ENCODE measurements at regions not wholly inside any gene's neighbourhood (a gene's known extent, or its start where the extent isn't known, plus 50 kb on each side); places are given as distances from the start of the nearest gene placed in this dataset.

- no CpG with 5 or more reads among the region's 11 CpGs for WGBS (ENCODE audit: insufficient coverage, insufficient read length)
- no peaks in the 10 kb centered on the region for H3K9me3 ChIP-seq (ENCODE audit: control insufficient read depth, insufficient read depth, low read length)
Observed at GRCh38 chrX:809081-809480, 178.5 kb downstream of the SHOX start.

GRCh38 chrX:806586-806985 is 176.0 kb downstream of the SHOX start:
- H3K27me3 ChIP-seq (ENCODE audit: control insufficient read depth, insufficient read depth, low read length) = no peaks in the 10 kb centered on the region; the same call in 1 of the 2 replicates
- H3K4me1 ChIP-seq (ENCODE audit: control insufficient read depth, insufficient read depth, low read length) = 0 out of 2 replicates have a peak, but pooled peaks cover 2% of the 10 kb centered on the region
- no peak overlapping the region for H3K27ac ChIP-seq (ENCODE audit: low read length)
- DNase-seq (ENCODE audit: low read depth, low spot score) = no peak
- H3K9me3 ChIP-seq (ENCODE audit: control insufficient read depth, insufficient read depth, low read length) = no peaks in the 10 kb centered on the region
- no peak overlapping the region for H3K4me3 ChIP-seq (ENCODE audit: low read length)
- no peaks in the 10 kb centered on the region for H3K36me3 ChIP-seq (ENCODE audit: control insufficient read depth, insufficient read depth, low read length)
- no CpG with 5 or more reads among the region's 8 CpGs for WGBS (ENCODE audit: insufficient coverage, insufficient read length)

More at GRCh38 chrX:809081-809480, 178.5 kb downstream of the SHOX start:
- DNase-seq (ENCODE audit: low read depth, low spot score) = no peak
- no peaks in the 10 kb centered on the region for H3K27me3 ChIP-seq (ENCODE audit: control insufficient read depth, insufficient read depth, low read length)
- H3K4me1 ChIP-seq (ENCODE audit: control insufficient read depth, insufficient read depth, low read length) = 0 out of 2 replicates have a peak, but pooled peaks cover 2% of the 10 kb centered on the region
- H3K4me3 ChIP-seq (ENCODE audit: low read length) = no peak overlapping the region
- H3K27ac ChIP-seq (ENCODE audit: low read length) = no peak overlapping the region
- no peaks in the 10 kb centered on the region for H3K36me3 ChIP-seq (ENCODE audit: control insufficient read depth, insufficient read depth, low read length)

- WGBS (ENCODE audit: insufficient coverage, insufficient read length) = no CpG with 5 or more reads among the region's 11 CpGs
- H3K9me3 ChIP-seq (ENCODE audit: control insufficient read depth, insufficient read depth, low read length) = no peaks in the 10 kb centered on the region
- H3K4me3 ChIP-seq (ENCODE audit: low read length) = no peak overlapping the region
- no peak for DNase-seq (ENCODE audit: low read depth, low spot score)
- no peaks in the 10 kb centered on the region for H3K36me3 ChIP-seq (ENCODE audit: control insufficient read depth, insufficient read depth, low read length)
- no peaks in the 10 kb centered on the region; the same call in 1 of the 2 replicates for H3K27me3 ChIP-seq (ENCODE audit: control insufficient read depth, insufficient read depth, low read length)
- no peak overlapping the region for H3K27ac ChIP-seq (ENCODE audit: low read length)
- H3K4me1 ChIP-seq (ENCODE audit: control insufficient read depth, insufficient read depth, low read length) = 0 out of 2 replicates have a peak, but pooled peaks cover 2% of the 10 kb centered on the region
Observed at GRCh38 chrX:805988-806387, 175.4 kb downstream of the SHOX start.

DNA sequence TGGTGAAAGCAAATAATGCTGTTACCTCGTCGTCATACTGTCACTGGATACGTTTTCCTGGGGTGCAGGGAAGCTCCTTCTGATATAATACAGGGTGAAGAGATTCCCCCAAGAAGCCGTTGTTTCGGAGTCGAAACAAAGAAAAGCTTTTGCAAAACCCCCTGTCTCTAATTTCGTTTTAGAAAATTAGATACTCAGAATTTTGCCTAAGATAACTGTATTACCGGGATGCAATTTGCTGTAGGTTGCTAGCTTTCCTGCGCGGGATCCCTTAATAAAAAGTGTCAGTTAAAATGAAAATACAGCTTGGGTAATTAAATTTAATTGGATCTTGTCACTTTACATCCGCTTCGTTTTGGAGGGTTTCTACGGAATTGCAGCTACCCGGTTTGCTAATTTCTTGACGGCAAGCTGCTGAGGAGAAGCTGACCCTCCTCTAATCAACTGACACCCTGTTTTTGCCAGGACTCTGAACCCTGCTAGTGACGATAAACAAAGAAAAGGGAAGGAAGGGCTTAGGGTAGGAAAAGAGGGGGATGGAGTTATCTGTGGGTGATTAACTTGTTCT is 174.6 kb downstream of the SHOX start:
- WGBS (ENCODE audit: insufficient coverage, insufficient read length) = no CpG with 5 or more reads among the region's 16 CpGs
- H3K4me1 ChIP-seq (ENCODE audit: control insufficient read depth, insufficient read depth, low read length) = 0 out of 2 replicates have a peak, but pooled peaks cover 2% of the 10 kb centered on the region
- DNase-seq (ENCODE audit: low read depth, low spot score) = no peak
- no peaks in the 10 kb centered on the region for H3K36me3 ChIP-seq (ENCODE audit: control insufficient read depth, insufficient read depth, low read length)
- no peak overlapping the region for H3K27ac ChIP-seq (ENCODE audit: low read length)
- H3K4me3 ChIP-seq (ENCODE audit: low read length) = no peak overlapping the region
- no peaks in the 10 kb centered on the region for H3K9me3 ChIP-seq (ENCODE audit: control insufficient read depth, insufficient read depth, low read length)
- H3K27me3 ChIP-seq (ENCODE audit: control insufficient read depth, insufficient read depth, low read length) = no peaks in the 10 kb centered on the region; the same call in 1 of the 2 replicates

- Histone ChIP-seq H3K4me1 (ENCODE audit: control insufficient read depth, insufficient read depth, low read length) (0 out of 2 replicates have a peak, but pooled peaks cover 2% of the 10 kb centered on the region), H3K27ac (ENCODE audit: low read length) (no peak overlapping the region), H3K4me3 (ENCODE audit: low read length) (no peak overlapping the region), H3K36me3 (ENCODE audit: control insufficient read depth, insufficient read depth, low read length) (no peaks in the 10 kb centered on the region), H3K27me3 (ENCODE audit: control insufficient read depth, insufficient read depth, low read length) (no peaks in the 10 kb centered on the region; the same call in 1 of the 2 replicates), H3K9me3 (ENCODE audit: control insufficient read depth, insufficient read depth, low read length) (no peaks in the 10 kb centered on the region; the same call in 1 of the 2 replicates)
- no CpG with 5 or more reads among the region's 6 CpGs for WGBS (ENCODE audit: insufficient coverage, insufficient read length)
- DNase-seq (ENCODE audit: low read depth, low spot score) = no peak
Observed at GRCh38 chrX:802846-803245, 172.3 kb downstream of the SHOX start.

GRCh38 chrX:799808-800207 is 169.2 kb downstream of the SHOX start:
- no peak for DNase-seq (ENCODE audit: low read depth, low spot score)
- no CpG with 5 or more reads among the region's 3 CpGs for WGBS (ENCODE audit: insufficient coverage, insufficient read length)
- H3K27me3 ChIP-seq (ENCODE audit: control insufficient read depth, insufficient read depth, low read length) = no peaks in the 10 kb centered on the region; the same call in 1 of the 2 replicates

GRCh38 chrX:794311-794710 is 163.7 kb downstream of the SHOX start:
- DNase-seq (ENCODE audit: low read depth, low spot score) = no peak
- no peaks in the 10 kb centered on the region for H3K27me3 ChIP-seq (ENCODE audit: control insufficient read depth, insufficient read depth, low read length)
- 0 out of 2 replicates have a peak, but pooled peaks cover 1% of the 10 kb centered on the region for H3K9me3 ChIP-seq (ENCODE audit: control insufficient read depth, insufficient read depth, low read length)
- no peaks in the 10 kb centered on the region for H3K36me3 ChIP-seq (ENCODE audit: control insufficient read depth, insufficient read depth, low read length)
- peaks cover 2% of the 10 kb centered on the region for H3K4me1 ChIP-seq (ENCODE audit: control insufficient read depth, insufficient read depth, low read length)
- H3K27ac ChIP-seq (ENCODE audit: low read length) = no peak overlapping the region
- no peak overlapping the region for H3K4me3 ChIP-seq (ENCODE audit: low read length)
- WGBS (ENCODE audit: insufficient coverage, insufficient read length) = no CpG with 5 or more reads among the region's 11 CpGs

More at GRCh38 chrX:799808-800207, 169.2 kb downstream of the SHOX start:
- no peak overlapping the region for H3K4me3 ChIP-seq (ENCODE audit: low read length)
- H3K4me1 ChIP-seq (ENCODE audit: control insufficient read depth, insufficient read depth, low read length) = no peaks in the 10 kb centered on the region
- H3K36me3 ChIP-seq (ENCODE audit: control insufficient read depth, insufficient read depth, low read length) = no peaks in the 10 kb centered on the region
- no peak overlapping the region for H3K27ac ChIP-seq (ENCODE audit: low read length)
- peaks cover 1% of the 10 kb centered on the region; the same call in 1 of the 2 replicates for H3K9me3 ChIP-seq (ENCODE audit: control insufficient read depth, insufficient read depth, low read length)

GRCh38 chrX:793216-793770 is 162.7 kb downstream of the SHOX start:
- H3K4me1 ChIP-seq (ENCODE audit: control insufficient read depth, insufficient read depth, low read length) = peaks cover 2% of the 10 kb centered on the region
- H3K27ac ChIP-seq (ENCODE audit: low read length) = no peak overlapping the region
- no peaks in the 10 kb centered on the region for H3K36me3 ChIP-seq (ENCODE audit: control insufficient read depth, insufficient read depth, low read length)
- 0 out of 2 replicates have a peak, but pooled peaks cover 1% of the 10 kb centered on the region for H3K9me3 ChIP-seq (ENCODE audit: control insufficient read depth, insufficient read depth, low read length)
- no peak for DNase-seq (ENCODE audit: low read depth, low spot score)
- no peak overlapping the region for H3K4me3 ChIP-seq (ENCODE audit: low read length)
- H3K27me3 ChIP-seq (ENCODE audit: control insufficient read depth, insufficient read depth, low read length) = no peaks in the 10 kb centered on the region
- no CpG with 5 or more reads among the region's 24 CpGs for WGBS (ENCODE audit: insufficient coverage, insufficient read length)

DNA sequence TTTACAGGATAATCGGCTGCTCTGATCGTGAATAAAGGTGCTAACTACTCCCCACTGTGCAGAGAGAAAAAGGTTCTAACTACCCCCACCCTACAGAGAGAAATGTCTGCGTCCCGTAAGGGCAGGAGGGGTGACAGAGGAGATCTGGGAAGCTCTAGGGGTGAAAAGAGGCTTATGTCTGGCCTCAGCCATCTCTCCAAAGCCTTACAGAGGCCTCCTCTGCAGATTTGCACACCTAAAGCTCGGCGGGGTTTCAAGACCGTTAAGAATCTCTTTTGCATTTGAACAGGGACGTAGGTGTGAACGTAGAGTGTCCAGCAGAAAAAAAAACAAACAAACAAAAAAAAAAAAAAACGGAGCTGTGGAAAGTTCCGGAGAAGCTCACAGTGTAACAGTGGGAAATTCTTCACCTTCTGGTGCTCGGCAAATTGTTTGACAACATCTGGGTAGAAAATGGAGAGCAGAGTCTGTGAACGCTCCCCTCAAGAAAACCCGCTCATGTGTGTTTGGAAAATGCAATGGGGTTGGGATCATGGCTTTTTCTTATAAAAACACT is 161.0 kb downstream of the SHOX start:
- H3K9me3 ChIP-seq (ENCODE audit: control insufficient read depth, insufficient read depth, low read length) = no peaks in the 10 kb centered on the region
- peak; percentile 39 for DNase-seq (ENCODE audit: low read depth, low spot score)
- no peaks in the 10 kb centered on the region for H3K36me3 ChIP-seq (ENCODE audit: control insufficient read depth, insufficient read depth, low read length)
- no CpG with 5 or more reads among the region's 14 CpGs for WGBS (ENCODE audit: insufficient coverage, insufficient read length)
- H3K4me3 ChIP-seq (ENCODE audit: low read length) = no peak overlapping the region
- H3K4me1 ChIP-seq (ENCODE audit: control insufficient read depth, insufficient read depth, low read length) = peaks cover 2% of the 10 kb centered on the region
- no peak overlapping the region for H3K27ac ChIP-seq (ENCODE audit: low read length)
- H3K27me3 ChIP-seq (ENCODE audit: control insufficient read depth, insufficient read depth, low read length) = no peaks in the 10 kb centered on the region

- DNase-seq (ENCODE audit: low read depth, low spot score) = no peak
- WGBS (ENCODE audit: insufficient coverage, insufficient read length) = no CpG with 5 or more reads among the region's 30 CpGs
- Histone ChIP-seq H3K27ac (ENCODE audit: low read length) (no peak overlapping the region), H3K9me3 (ENCODE audit: control insufficient read depth, insufficient read depth, low read length) (no peaks in the 10 kb centered on the region), H3K36me3 (ENCODE audit: control insufficient read depth, insufficient read depth, low read length) (no peaks in the 10 kb centered on the region), H3K27me3 (ENCODE audit: control insufficient read depth, insufficient read depth, low read length) (no peaks in the 10 kb centered on the region), H3K4me1 (ENCODE audit: control insufficient read depth, insufficient read depth, low read length) (peaks cover 2% of the 10 kb centered on the region), H3K4me3 (ENCODE audit: low read length) (no peak overlapping the region)
Observed at GRCh38 chrX:790783-791360, 160.3 kb downstream of the SHOX start.
